Mesenteric fat pad (tissue), 1 donor: ENCODE measurements at regions not wholly inside any gene's neighbourhood (a gene's known extent, or its start where the extent isn't known, plus 50 kb on each side); places are given as distances from the start of the nearest gene placed in this dataset.
"Not testable (repeated sequence)": the region's sequence is repeated elsewhere in the genome, so short reads cannot be mapped to it uniquely, and the experiment has no call there.

Experiments used
- DNase-seq: peaks from one replicate; pipeline ENCODE4 v3.0.0-alpha.2; 2020; ENCODE audit warnings: low spot score
- donor health status: DM: yes; HTN: yes; CAD: no.

DNA sequence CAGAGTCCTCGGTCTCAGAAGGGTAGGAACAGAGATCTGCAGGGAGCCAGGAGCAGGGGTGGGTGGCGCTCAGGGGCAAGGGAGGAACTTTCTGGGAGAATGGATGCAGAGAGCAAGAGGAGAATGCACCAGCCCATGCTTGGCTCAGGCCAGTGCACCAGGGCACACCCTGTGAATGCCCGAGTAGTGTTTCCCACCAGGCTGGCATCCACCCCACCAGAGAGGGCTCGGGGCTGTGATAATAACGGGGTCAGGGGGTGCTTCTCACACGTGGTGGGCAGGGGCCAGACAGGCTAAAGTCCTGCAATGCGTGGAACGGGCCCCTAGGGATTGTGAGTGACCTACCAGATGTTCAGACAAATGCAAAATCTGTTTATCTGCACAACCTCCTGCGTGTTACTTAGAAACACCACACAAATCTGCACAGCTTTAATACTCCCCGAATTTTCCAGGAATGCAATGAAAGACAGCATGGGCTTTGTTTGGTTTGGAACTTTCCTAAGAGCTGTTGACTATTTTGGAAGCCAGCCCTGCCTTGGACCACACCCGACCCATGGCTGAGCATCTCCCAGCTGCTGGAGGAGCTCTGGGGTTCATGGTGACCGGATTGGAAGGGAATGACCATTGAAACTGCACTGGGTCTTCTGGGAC, 368.3 kb downstream of the SHANK2 start:
- DNase-seq, result no peak

DNA sequence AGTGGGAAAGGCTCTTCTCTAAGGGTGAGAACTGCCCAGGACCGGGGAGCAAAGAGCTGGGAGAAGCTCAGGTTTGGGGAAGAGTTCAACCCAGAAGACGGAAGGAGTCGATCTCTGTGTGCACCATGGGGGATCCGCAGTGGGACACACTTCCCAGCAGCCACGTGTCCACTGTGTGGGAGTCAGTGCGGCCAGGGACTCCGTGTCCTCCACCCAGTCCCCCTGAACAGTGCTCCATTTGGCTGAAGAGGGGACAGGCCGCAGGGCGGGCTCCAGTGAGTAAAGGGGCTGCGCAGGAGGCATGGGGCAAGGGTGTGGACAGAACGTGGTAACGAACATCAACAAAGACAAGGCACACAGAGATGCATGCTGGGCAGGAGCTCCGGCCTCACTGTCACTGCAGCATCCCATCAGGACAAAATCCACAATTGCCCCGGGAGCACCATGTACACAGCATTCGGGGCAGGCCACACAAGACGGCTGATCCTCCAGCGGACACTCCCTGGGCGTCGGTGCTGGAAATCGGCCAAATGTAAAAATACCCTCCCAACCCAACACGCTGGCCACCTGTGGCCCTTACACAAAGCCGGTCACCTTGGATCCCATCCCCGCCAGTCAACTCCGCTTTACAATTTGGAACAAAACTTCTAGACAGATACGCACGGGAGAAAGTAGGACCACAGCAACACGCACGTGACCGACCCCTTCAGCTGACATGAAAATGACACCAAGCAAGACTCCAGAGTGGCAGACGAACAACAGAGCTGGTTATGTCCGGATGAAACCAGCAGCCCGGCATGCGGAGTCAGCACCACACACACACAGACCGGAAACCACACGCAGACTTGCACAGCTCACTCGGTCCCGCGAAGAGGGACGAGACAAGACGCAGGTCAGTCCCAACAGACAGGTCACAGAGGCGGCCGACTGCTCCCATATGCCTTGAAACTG, 366.8 kb downstream of the SHANK2 start:
- DNase-seq, result no peak

DNA sequence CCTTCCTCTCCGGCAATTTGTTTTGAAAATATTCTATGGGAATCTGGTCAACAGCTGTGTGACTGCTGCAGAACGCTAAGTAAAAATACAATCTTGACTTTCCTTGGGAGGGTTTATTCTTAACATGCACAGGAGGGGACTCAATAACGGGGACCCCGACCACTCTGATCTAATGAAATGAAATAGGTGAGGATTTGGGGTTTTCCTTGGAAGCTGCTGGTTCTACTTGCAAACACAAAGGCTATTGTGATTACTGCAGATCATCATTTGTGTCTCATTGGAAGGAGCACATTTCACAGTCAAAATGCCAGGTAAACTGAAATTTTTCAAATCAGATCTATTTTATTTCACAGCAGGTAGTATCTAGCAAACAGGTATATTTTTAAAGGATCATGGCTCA, 366.1 kb downstream of the SHANK2 start:
- no peak for DNase-seq

DNA sequence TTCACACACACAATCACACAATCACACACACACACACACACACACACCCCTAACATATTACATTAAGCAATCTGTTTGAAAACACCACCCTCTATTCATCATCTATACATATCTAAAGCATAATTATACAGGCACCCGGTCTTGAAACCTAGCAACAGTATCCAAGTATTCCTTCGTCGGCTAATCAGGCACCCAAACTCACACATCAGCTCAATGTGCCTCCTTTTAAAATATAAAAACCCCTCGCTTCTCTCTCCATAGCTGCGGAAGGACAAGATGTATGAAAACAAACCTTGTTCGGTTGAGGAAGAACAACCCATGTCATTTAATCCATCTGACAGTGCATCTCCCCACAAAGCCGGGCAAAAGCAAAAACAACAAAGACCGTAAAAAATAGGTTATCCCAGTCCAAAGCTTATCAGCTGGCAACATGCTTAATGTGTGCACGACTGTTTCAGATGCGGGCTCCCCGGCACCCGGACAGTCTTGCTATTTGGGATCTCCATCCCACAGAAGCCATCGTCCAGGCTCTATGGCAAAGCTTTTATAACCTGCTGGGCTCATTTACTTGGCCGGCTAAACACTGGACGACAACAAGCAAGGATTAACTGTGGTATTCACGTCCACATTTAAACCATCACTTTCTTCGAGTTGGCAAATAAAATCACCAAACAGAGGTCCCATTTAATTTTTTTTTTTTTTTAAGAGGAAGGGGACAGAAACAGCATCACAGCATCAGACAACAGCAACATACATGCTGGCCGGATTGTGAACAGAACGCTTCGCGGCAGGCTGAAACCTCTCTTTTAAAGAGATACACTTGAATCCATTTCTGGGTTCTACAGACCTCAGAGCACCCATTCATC, 365.5 kb downstream of the SHANK2 start:
- no peak for DNase-seq

DNA sequence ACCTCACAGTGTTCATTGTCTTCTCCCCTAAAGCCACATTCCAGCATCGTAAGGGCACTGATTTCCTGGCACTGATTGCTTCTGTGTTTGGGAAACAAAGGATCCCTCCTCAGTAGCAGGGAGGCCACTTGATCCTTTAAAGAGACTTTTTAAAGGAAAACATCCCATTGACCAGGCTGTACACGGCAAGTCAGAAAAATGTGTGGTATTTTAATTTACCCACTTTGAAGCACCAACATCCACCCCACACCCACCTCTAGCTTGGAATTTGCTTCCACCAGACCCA, 364.9 kb downstream of the SHANK2 start:
- no peak for DNase-seq

DNA sequence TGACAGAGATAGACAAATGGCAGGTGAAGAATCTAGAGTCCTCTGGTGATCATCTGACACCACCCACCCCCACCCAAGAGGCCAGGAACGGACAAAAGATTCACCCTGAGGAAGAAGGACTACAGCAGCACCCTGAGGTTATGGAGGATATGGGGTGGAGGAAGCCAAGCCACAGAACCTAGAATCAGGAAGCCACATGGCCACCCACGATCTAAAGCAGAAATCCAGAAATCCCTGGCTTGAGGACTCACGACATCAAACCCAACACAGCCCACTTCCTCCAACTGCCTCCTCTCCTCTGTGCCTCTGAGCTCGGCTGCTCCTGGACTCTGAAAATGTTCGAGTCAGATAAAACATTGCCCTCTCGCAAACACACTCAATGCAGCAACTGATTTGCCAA, 364.3 kb downstream of the SHANK2 start:
- no peak for DNase-seq

DNA sequence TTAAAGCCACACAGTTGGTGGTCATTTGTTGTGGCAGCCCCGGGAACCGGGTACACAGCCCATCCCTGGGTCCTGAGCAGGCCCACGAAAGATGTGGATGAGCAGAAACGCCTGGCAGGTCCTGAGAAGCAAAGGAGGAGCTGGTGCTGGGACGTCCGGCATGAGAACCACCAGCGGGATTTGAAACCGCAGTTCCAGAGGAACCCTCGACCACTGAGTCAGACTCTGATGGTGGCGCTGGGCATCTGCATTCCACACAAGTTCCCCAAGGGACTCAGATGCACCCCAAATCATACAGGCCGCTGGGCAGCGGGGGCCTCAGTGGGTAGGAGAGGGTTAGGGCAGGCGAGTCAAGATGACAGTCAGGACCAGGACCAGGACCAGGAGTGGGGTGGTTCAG, 363.0 kb downstream of the SHANK2 start:
- DNase-seq, result no peak

DNA sequence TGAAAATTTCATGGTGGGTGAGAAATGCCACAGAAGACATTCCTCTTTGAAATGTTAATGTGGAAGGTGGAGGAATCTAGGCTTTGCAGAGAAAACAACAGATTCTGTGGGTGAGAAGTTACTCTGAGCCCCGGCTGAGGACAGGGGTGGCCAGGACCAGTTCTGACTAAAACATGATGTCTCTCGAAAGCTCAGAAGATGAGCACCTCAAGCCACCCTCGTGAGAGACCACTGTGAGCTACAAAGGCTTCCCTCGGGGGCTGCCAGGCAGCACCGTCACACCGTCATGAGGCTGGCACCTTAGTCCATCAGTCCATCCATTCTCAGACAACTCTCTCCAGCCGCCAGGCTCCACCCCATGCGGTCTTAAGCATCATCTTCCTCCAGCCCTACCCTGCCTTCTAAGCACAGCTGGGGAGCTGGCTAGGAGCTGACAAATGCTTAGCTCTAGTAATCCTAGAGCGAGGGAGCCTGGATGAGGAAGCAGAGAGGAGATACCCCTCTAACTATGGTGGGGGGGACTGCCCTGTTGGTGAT, 360.5 kb downstream of the SHANK2 start:
- DNase-seq, result no peak

DNA sequence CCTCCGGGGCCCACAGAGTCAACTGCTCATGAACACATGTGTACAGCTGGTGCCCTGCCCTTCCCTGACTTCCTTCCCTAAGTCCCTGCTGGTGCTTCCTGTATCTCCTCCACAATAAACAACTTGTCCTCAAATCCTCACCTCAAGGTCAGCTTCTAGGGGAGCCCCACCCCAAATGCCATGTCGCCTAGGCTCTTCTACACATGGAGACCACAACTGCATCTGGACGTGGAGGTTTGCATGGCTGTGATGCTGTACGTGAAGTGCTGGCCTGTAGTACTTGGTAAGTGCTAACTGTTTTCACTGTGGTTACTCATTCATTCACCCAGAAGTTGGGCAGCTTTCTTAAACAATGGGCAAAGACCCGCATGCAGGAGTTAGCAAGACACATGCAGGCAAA, 359.5 kb downstream of the SHANK2 start:
- no peak for DNase-seq

DNA sequence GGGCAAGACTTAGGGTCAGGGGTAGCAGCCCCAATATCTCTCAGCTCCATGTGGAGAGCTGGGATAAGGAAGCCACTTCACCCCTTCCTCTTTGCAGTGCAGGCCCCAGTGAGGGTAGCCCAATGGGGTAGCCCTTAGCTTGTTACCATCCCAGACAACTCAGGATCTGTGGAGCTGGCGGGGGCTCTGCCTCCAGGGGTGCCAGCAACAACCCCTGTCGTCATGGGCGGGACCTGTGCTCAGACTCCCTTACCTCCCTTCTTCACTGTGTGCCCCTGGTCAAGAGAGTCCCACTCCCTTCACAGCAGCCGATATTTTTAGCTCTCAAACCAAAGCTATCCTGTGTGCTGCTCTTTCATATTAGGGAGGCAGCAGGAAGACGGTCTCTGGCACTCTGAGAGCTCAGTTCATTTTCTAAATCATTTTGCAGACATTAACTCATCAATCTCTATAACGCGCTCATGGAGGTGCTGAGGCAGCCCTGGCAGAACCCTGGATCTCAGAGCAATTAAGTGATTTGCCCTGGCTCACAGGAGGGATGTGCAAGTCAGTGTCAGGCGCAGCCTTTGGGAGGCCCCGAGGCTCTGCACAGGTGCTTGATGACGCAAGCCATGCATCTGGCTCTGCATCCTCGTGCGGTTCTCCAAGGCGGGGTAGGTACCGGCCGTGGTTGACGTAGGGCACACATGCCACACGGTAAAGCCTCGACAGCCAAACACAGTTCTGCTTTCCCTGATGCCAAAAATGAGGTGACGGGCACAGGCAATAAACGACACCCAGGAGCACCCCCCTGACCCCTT, 357.6 kb downstream of the SHANK2 start:
- no peak for DNase-seq

DNA sequence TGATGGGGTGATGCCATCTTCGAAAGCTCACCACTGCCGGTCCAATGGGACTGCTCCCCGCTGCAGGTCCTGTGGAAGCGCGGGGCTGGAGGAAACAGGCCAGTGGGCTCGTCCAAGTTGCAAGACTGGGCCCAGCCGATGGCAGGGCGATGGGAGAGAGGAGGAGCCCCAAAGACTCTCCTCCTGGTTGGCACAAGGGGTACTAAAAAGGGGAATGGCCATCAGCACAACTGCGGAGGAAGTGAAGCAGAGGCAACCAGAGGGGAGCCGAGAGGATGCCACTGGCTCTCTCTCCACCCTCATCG, 357.1 kb downstream of the SHANK2 start:
- no peak for DNase-seq

DNA sequence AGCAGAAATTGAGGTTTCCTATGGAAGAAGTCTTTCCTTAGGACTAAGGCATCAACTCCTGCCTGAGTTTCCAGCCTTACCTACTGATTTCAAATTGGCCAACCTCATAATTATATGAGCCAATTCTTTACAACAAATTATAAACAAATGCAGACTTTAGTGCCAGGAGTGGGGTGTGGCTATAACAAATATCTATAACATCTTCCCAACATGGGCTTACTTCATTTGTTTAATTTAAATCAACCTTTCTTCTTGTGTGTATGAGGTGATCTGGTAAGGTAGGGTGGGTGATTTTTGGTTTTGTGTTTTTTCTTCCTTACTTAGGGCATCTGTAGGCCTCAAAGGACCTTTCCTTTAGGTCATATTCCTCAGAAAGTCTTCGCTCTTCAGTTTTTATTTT, 354.9 kb downstream of the SHANK2 start:
- no peak for DNase-seq

DNA sequence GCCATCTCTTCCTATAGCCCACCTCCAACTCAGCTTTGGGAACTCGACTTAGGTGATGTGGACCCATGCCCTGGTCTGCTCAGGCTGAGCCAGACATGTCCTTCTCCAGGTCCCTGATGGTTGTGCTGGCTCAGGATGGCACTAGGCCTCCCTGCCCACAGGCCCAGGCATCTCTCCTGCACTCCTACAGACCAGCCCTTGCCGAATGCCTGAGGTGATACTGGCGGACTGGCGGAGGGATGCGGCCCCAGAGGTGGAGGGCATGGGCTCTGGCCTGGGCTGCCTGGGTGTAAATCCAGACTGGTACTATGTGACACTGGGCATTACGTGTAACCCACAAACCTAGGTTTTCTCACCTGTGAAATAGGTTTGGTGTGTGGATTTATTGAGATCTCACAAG, 352.8 kb downstream of the SHANK2 start:
- peak; percentile 72 for DNase-seq

DNA sequence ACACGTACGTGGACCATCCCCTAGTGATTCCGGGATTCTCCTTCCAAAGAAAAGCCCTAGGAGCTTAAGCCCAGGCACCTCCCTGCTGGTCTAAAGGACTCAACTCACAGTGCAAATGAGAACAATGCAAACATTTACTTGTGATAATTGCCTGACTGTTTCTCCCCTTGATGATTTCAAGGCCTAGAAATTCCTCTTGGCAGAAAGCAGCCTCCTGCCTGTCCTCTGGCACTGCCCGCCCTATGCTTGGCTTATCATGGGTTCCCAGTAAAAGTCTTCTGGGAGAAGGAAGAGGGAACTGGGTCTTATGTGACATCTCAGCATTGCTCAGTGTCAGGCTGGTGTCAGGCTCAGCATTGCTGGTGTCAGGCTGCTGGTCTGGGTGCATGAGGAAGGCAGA, 351.8 kb downstream of the SHANK2 start:
- no peak for DNase-seq

DNA sequence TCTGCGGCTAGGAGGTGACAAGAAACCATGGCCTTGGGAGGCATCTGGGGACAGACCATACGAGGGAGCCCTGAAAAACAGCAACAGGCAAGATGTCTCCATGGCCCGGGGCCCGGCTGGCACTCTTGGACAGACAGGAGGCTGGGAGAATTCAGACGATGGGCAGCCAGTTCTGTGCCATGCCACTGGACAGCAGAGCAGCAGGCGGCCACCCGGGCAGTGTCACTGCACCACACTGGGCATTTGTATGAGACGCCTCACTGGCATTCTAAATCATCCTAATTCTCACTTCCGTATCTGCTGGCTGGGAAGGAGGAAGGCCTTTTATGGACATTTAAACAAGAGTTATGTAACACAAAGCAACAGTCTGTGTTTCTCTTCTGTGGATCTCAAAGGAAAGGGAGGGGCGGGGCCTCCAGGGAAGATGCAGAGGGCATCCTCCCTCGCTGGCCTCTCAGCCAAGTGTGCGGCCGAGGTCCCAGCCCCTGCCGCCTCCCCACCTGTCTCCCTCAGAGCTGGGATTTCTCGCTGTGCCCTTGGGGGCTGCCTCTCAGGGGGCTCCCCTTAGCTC, 350.3 kb downstream of the SHANK2 start:
- peak; percentile 65 for DNase-seq

DNA sequence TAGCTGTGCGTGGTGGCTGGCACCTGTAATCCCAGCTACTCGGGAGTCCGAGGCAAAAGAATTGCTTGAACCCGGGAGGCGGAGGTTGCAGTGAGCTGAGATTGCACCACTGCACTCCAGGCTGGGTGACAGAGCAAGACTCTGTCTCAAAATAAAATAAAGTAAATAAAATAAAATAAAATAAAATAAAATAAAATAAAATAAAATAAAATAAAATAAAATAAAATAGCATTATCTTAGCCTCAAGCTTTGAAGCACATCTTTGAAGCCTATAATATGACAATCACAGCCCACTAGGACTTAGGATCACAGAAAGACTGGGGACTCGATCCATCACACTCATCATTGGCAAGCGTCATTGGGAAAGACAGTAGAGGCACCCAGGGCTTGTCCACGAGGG, 349.1 kb downstream of the SHANK2 start:
- DNase-seq, result not testable (repeated sequence)

DNA sequence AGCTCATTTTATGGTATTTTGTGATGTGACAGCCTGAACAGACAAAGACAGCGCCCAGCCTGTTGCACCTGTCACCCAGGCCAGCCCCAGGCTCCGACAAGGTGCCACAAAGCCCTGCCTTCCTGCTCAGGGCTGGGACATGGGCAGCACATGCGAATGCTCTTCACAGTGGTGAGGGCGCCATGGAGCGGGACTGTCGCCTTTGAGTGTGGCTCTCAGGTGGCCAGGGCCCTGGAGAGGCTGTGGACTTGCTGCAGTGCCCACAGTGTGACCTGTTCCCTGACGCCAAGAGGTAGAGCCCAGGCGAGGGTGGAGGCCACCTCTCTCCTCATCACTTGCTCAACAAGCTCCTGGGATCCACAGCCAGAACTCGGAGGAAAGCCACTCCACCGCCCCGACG, 346.3 kb downstream of the SHANK2 start:
- DNase-seq, result no peak

DNA sequence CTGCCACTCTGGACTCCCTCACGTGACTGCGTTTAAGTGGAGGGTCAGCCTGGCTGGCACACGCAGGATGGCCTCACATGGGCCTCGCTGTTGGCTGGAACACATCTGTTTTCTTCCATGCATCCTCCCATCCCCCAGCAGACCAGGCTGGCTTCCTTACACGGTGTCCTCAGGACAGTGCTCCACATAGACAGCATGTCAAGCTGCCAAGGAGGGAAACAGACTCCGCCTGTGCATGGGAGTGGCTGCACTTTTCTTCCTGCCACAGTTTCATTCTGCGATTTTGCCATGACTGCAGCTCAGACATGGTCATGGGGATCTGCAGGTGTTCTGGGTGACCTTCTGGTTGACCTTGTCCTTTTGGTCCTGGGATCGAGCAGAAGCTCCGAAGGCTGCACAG, 344.2 kb downstream of the SHANK2 start:
- no peak for DNase-seq

DNA sequence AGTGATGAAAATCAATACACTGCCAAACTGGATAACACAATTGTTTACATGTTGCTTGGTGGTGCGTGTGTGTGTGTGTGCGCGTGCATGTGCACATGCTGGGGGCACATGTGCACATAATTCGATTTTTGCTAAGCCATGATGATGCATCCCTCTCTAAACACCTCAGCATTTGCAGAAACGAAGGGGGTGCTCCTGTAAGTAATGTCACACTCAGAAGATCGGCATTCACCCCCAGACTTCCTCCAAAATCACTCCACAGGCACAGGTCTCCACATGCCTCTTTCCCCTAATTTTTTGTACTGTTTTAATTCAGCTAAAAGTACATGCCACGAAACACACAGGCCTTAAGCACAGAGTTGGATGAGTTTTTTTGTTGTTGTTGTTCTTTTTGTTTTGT, 341.5 kb downstream of the SHANK2 start:
- no peak for DNase-seq

DNA sequence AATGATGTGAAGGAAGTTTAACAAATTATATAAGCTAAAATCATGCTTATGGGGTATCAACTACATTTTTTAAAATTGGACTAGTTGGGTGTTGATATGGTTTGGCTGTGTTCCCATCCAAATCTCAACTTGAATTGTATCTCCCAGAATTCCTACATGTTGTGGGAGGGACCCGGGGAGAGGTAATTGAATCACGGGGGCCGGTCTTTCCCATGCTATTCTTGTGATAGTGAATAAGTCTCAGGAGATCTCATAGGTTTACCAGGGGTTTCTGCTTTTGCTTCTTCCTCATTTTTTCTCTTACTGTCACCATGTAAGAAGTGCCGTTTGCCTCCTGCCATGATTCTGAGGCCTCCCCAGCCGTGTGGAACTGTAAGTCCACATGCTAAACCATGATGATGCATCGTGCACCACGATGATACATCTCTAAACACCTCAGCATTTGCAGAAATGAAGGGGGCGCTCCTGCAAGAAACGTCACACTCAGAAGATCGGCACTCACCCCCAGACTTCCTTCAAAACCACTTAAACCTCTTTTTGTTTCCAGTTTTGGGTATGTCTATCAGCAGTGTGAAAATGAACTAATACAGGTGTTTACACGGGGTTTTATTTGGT, 340.0 kb downstream of the SHANK2 start:
- DNase-seq, result no peak
